Fibroblast of skin of scalp (primary cell): ENCODE measurements at regions not wholly inside any gene's neighbourhood (a gene's known extent, or its start where the extent isn't known, plus 50 kb on each side); places are given as distances from the start of the nearest gene placed in this dataset.

ENCODE experiments used
- DNase-seq: peaks from one replicate; pipeline ENCODE4 v3.0.0-alpha.2; 2013

DNA sequence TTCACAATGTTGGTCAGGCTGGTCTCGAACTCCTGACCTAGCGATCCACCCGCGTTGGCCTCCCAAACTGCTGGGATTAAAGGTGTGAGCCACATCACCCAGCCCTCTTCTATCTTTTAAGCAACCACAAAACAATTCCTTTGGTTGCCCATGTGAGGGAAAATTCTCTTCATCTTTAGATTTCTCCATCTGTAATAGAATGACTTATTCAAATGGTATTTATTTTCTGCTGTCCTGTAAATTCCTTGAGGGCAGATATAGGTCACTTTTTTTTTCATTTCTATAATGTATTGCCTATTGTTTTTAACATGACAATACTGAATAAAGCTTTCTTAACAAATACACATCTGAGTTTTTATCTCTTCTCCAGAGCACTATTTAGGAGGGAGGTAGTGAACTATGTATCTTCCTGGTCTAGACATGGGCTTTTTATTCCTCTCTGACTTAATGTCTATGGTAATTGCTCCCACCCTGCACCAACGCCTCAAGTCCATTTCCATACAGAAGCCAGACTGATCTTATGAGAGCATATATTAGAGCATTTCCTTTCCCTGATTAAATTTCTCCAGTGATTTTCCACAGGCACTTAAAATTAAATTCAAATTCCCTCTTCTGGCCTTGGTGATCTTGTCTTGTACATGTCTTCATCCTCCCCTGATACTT is 595.6 kb downstream of the CAAP1 start:
- peak; percentile 54 for DNase-seq

DNA sequence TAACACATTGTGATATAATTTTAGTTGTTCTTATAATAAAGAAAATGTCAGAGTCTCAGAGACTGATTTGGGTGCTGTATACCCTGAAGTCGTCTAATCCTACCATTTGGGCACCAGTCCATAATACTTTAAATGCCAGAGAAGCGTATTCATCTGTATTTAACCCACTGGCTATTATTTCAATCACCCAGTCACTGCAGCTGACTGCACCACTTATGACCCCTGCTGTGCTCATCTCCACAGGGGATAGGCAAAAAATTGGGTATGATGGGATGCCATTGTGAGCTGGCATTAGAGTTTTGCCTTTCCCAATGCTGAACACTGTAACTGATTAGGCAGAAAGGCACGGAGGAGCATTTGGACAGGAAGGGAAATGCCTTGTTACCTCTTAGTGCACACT is 599.7 kb downstream of the CAAP1 start:
- DNase-seq: peak; percentile 89

DNA sequence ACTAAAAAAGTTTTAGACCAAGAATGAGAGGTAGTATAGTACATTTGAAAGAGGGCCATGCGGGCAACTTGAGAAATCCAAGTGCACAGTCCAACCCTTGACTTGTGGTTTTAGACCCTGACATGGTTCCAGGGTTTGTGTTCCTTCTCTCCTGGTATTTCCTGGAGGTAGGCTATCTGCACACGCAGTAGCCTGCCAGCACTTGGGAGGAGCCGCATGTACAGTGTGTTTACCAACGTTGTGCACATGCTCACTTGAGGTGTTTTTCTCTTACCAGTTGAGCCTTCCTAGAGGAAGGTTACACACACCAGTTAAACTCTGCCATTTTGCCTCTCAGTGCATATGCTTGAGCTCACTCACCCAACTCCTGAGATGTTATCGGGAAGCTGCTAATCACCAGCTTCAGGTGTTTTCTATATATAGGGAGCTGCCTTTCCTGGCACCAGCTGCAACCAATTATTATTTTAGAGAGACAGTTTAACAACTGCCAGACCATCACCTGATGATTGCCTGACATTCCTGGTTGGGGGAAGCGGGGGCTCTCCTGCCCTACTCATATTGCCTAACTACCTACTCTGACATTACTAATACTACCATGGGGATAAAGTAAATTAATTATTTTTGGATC is 593.4 kb upstream of the TUSC1 start:
- no peak for DNase-seq

DNA sequence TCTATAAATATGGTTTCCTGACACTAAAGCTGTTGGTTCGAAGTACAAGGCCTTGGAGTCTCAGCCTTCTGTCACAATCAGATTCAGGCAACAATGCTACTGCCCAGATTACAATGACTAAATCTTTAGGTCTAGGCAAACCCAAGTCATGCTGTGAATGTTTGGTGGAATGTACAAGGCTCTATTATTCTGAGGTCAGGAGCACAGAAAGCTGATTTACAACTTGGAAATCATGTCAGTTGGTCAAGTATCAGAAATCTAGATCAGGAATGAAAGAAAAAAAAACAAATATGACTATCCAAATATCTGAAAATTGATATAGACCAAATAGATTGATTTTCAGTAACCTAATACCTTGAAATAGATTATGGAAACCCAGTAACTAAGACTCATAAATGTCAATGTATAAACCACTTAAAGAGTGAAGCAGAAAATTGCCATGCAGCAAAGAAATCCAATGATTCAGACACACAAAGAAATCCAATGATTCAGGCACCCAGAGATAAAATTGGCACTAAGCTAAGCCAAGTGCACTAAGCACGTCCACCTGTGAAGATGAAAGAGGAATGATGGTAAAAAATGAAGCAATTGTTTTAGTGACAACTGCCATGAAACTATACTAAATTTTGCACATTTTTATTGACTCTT is 588.0 kb upstream of the TUSC1 start:
- DNase-seq: peak; percentile 51

DNA sequence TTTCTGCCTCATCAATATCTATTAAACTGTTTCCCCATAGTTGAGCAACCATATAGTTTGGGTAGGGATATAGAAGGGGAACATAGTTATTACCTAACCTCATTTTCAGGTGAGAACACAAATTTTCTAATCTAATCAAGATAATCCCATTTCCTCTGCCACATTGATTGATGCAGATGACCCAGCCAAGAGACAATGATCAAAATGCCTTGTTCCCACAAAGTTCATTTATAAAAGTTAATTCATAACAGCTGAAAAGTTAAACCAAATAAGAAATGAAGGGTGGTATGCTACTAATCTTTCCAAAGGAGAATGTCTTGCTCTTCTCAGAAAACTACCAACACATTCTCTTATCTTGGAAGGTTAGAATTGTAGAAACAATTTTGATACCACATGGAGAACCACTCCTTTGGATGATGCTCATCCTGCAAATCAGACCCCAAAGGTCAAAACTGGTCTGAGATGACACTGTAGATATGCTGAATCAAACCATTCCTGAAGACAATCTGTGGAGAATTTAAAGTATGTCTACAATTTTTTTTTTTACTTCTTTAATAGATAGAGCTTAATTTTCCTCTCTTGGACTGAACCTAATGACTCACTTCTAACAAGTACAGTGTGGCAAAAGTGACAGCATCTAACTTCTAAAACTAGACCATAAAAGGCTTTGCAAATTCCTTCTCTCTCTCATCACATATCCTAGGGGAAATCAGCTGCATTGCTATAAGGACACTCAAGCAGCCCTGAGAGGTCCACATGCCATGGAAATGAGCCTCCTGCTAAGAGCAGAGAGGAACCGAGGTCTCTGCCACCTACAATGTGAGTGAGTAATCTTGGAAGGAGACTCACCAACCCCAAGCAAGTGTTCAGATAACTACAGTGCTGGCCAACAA is 586.7 kb upstream of the TUSC1 start:
- peak; percentile 99 for DNase-seq

DNA sequence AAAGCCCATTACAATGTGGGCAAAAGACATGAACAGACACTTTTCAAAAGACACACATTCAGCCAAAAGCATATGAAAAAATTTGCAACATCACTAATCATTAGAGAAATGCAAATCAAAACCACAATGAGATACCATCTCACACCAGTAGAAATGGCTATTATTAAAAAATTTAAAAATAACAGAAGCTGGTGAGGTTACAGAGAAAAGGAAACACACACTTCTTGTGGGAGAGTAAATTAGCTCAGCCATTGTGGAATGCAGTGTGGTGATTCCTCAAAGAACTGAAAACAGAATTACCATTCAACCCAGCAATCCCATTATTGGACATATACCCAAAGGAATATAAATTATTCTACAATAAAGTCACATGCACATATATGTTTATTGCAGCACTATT is 585.2 kb upstream of the TUSC1 start:
- DNase-seq: peak; percentile 33

DNA sequence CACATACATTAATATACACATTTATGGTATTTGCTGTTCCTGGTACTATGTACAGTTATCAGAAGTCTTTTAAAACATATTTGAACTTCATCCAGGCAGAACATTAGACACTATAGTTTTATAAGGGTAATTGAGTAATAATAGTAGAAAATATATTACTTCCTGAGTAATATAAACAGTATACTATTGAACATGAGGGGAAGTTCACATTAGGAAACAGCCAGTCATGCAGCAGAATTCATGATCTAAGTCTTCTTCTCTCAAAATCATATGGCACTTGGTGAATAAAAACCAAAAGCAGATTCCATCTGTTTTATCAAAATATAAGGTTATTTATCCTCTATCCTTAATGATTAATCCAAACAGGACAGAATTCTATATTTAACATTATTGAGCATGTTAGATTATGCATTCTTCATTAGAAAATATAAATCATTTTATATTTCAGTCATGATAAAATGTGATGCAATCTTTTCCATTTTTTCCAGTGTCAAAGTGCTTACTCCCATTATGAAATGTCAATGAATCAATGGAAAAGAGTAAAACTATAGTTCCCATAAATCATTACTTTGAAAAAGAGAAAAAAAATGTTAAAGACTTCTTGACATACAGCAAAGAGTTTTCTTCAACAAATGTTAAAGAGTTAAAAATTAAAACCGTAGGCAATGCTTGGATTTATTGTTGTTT is 584.3 kb upstream of the TUSC1 start:
- no peak for DNase-seq

DNA sequence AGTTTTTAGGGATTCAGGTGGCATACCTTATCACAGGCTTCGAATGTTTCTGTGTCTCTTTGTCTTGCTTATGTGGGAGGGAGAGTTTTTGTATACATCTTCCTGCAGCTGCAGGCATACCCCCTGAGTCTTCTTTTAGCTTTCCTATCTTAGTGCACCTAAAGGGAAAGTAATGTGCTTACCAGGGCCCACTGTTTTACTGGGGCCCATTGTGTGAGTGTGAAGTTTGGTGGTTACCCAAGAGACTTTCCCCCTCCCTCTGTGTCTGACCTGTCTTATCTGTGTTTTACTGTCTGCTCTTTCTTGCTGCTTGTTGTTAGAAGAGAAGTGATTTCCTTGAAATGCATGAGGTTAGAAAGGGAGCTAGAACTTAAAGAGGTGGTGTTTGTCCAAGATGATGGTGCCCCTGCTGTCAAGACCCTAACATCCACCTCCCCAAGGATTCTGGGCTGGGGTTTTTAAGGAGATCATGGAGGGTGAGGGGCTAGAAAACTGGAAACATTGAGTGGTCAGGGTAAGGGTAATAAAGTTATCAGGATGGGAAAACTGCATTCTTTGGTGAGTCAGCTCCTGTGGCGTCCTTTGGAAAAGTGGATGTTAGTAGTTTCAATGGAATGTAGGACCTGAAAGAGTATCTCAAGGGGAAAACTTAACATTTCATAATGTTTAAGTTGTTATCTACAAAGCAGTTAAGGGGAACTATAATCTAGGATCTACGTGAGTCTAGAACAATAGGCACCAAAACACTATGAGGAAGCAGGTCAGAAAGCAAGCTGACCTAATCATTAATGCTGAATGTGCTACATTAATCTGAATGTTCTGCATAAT is 583.5 kb upstream of the TUSC1 start:
- DNase-seq: peak; percentile 83

DNA sequence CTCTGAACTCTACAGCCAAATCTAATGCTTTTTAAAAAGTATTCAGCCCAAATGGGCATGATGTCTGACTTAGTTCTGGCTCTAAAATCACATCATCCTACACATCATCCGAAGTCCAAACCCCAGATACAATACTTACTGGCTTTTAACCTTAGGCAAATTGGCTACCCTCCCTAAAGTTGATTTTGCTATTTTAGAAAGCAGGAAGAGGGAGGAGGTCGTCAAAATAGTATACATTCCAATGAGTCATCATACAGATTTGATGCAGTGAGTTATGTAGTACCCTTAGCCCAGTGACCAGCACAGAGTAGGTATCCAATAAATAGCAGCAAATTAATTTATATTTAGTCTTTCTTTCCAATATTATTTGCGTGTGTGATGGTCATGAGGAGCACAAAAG is 582.0 kb upstream of the TUSC1 start:
- DNase-seq: peak; percentile 71

DNA sequence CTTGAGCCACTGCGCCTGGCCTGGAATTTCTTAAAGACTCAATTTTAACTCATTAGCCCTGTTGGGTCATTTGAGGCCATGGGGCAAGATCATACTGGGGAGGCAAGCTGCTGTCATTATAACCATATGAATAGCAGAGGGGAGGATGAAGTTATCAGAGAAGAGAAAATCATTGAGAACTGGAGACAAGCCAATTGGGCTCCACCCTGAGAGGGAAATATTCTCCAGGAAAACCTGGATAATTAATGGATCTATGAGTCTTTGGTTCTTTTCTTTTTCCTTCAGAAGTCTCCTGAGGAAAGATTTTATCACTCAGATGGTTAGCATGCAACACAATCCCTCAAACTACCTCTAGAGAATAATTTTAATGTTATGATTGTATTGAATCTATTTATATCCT is 569.6 kb upstream of the TUSC1 start:
- no peak for DNase-seq

DNA sequence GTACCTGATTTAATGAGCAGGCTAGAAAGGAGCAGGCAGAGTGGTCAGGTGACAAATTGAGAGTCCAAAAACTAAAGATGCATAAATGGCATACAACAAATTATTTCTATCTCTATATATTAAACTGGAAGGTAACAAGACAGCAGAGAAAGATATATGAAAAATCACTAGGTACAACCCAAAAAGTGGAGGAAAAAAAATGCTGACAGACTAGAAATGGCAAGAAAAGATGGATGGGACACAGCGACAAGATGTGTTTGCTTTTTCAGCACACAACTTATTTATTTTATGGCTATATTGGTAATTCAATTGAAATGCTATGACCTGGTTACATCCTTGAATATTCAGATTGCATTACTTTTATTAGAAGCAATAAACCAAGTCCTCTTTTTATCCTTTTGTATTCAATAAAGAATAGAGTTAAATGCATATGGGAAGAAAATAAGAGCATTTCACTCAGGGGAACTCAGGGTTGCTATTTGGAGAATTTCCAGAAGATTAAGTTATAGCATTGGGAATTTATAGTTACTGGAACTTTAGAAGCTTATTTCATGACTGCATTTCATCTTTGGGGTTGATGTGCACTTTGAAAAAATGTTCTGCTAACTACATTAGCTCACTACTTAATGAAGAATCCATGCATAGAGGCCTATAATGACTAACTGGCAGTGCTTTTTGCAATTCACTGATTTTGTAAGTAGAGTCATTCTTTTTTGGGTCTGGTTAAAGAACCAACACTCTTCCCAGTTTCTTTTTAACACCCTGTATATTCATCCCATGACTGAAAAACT is 566.6 kb upstream of the TUSC1 start:
- peak; percentile 47 for DNase-seq

DNA sequence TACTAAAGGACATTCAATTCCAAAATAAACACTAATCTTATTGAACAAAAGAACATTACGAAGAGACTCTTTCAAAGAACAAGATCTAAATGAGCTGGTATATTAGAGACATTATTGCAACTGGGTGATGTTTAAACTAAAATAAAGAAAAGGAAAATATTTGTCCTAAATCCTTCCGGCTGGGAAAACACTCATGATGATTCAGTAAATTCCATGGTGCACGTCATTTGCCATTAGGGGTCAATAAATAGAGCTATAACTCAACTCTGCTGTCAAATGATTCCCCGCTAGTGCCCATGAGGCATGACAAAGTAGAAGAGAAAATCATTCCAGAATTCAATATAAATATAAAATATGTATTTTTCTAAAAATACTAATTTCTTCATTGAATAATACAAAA is 565.5 kb upstream of the TUSC1 start:
- peak; percentile 77 for DNase-seq

DNA sequence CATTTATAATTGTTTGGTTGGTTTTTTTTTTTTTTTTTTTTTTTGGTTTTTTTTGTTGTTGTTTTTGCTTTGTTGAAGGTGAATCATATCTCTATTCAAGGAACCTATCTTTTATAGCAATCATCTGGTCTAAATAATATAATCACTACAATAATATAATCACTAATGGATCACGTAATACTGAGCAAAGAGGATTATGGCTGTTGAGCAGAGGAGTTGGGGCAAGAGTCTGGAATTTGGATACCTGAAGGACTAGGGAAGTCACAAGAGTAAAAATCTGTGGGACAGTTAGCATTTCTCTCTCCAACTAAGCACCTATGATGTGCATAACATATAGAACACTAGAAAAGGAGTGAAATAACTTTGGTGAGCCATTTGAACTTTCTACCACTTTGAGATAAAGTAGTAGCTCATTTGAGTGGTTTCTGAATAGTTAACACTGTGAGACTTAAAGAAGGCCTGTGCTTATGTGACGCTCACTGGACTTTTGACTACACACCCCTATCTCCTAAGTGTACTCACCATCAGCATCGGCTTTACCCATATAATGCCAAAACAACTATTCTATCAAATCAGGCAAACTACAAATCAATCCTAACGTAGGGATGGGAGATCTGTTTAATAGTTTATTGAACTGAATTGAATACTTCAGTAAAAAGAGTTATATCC is 564.9 kb upstream of the TUSC1 start:
- DNase-seq: no peak

DNA sequence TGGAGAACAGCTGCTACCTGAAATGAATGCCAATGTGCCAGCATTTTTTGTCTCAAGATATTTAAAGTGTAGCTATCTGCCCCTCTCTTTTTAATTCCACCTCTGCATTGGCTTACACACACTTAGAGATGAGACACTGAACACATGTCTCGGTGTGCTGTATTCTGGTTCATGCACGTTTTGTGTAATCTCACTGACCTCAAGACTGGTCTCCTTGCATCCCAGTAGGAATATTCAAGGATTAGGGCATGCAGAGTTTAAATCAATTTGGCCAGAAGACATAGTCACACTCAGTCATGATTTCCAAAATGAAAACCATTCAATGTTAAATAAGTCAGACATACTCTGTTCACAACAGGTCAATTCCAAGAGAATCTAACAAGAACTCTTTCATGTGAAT is 561.8 kb upstream of the TUSC1 start:
- DNase-seq: no peak

DNA sequence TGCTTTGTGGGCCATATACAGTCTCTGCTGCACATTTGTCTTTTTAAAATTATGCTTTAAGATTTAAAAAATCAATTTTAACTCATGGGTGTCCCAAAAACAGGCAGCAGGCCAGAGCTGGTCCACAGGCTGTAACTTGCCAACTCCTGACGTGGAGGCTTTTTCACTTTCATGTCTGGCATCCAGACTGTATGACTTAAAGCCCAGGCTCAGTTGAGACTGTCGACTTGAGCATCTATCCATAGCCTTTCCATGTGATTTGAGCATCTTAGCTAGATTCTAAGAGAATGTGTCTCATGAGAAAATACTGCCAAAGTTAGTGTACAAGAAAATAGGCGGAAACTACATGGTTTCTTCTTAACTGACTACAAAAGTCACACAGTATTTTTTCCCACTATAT is 559.0 kb upstream of the TUSC1 start:
- no peak for DNase-seq

DNA sequence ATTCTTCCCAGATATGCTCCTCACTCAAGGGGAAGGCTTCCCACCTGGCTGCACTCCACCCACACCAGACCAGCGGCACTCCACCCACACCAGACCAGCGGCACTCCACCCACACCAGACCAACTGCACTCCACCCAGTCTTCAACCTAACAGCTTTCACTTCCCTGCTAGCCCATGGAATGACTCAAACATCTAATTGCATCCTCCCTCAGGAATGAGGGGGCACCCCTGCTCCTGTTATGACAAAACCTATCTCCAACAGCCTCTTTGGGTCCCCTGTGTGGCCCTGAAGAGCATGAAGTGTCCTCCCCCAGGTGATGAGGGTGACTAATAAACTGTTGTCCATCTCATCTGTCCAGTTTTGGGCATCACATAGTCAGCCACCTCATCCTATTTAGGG is 556.6 kb upstream of the TUSC1 start:
- DNase-seq: no peak

DNA sequence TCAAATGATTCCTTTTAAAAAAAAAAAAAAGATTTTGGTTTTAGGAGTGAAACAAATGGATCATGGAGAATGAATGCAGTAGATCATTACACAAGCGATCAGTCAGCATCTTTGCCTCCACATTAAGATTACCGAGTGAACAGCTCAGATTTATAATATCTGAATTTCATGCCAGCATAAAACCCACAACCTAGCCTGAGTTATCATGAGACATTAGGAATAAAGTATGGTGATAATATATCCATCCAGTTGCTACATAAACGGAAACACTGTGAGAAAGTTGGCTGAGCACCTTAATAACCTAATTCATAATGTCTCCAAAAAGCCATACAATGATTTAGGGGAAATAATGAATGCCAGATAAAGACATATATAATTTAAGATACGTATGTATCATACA is 553.1 kb upstream of the TUSC1 start:
- no peak for DNase-seq

DNA sequence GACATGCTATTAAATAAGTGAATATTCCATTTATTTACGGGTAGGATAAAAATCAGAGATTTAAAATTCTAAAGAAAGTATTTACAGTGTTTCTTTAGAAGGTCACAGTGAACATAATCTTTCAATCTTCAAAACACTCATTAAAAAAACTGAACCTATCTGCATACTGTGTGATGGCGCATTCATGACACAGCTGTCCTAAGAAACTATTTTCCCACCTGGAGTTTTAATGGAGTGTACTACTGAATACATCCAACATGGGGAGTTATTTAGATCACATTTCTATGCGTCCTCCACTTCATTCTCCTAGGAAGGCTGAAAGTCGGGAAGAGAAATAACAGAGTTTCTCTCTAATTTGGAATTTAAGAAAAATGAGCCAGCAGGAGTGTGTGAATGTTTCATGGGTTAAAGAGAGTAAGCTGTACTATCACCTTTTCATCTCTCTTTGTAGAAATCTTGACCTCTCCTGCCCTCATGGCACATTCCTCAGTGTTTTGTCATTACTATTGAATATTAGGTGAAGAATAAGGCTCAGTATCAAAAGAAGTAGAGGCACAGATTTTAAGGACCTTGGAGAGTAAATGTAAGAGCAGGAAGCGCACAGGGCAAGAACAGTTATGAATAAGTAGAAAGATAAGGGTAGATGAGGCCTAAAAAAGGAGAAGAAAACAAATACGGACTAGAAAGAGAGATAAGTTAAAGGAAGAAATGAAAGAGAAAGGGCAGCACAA is 551.2 kb upstream of the TUSC1 start:
- no peak for DNase-seq

DNA sequence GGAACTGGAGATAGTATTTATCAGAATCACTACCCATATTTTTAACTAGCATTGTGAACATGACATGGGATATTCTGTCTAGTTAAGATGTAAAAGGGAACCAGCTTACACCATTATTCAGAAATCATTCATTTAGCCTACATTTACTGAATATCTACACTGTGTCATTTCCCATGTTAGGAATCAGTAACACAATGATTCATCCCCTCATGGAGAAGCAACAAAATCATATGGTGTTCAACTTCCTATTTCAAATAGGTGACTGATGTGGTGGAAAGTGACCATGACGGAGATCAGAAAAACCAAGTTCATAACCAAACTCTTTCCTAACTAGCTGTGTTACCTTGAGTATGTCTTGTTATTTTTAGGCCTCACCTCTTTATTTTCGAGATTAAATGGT is 550.0 kb upstream of the TUSC1 start:
- no peak for DNase-seq

DNA sequence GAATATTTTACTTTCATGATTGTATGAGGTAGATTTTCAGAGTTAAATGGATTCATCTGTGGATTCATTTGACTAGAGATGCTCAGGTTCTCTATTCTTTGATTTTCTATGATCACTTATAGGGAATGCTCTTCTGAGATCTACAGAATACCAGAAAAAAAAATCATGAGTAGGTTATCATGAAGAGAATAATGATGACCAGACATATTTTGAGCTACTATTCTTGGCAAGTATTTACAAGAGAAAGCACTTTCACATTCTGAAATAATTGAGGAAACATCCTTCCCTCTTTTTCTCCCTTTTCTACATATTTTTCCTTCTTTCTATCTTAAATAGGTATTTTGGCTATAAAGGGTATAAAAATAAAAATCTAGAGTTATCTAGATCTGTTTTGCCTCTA is 543.0 kb upstream of the TUSC1 start:
- no peak for DNase-seq
